ENCODE measurements at regions not wholly inside any gene's neighbourhood (a gene's known extent, or its start where the extent isn't known, plus 50 kb on each side); places are given as distances from the start of the nearest gene placed in this dataset.

DNA sequence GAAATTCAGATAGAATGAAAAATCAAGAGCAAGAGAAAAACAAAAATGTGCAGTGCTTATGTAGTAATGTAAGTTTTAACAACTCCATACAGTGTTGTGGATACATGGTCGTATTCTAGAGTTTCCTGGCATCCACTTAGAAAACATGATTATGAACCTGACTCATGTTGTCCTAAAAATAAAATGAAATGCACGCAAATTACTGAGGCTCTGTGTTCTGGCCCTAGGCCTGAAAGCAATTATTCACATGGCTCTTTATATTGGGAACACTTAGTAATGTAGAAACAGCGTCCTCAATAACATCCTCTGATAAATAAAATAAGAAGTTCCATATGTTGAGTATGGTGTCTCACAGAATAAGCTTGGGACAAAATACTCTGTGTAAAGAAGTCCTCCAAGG, 200.2 kb upstream of the SEMA3E start:
- TF ChIP-seq POLR2A (IDR thresholded peaks at IDR 0.05; ENCODE audit: low read depth, low read length) (no peak), POLR2AphosphoS5 (IDR thresholded peaks at IDR 0.05; ENCODE audit: low read depth, low read length) (no peak)

All from GM12892 (cell line).